ENCODE measurements at regions not wholly inside any gene's neighbourhood (a gene's known extent, or its start where the extent isn't known, plus 50 kb on each side); places are given as distances from the start of the nearest gene placed in this dataset.

DNA sequence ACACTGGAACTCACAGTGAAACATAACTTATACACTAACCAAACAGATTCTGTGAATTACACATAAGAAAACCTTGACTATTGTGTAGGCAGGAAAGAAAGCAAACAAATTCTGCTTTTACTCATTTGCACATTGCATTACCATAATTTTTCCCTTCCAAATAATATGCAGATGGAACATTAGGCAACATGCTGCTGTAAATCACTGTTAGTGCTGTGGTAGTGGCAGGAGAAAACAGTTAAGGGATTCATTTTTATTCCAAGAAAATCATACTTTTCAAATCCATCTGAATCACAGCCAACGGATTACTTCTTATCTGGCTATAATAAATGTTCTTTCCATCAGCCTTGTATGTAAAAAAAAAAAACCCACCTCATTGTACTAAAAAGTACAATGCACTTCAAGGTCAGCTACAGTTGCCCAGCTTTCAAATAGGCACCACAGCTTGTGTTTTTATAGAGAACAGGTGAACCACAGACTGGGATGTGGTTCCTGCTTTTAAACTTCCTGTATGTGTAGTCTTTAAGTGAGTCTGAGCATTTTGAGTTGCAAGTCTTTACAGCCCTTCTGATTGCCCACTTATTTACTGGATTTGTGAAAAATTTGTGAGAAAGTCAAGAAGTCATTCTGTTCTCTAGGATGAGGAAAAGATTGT lies 590.0 kb upstream of the SEMA3D start:
- Histone ChIP-seq H3K4me2 (ENCODE audit: low read length) (no peak overlapping the region), H3K36me3 (ENCODE audit: control insufficient read depth, insufficient read depth, low read length) (no peaks in the 10 kb centered on the region), H3K4me1 (ENCODE audit: control insufficient read depth, low read depth, low read length) (no peaks in the 10 kb centered on the region), H4K8ac (ENCODE audit: low read depth, low read length) (no peak overlapping the region), H3K79me1 (ENCODE audit: low read length) (no peaks in the 10 kb centered on the region), H4K5ac (ENCODE audit: low read length) (no peak overlapping the region), H3K27ac (ENCODE audit: low read depth, low read length) (no peak overlapping the region), H2BK15ac (replicated peaks; ENCODE audit: low read depth) (no peak overlapping the region), H2BK120ac (ENCODE audit: low read depth, low read length) (no peak overlapping the region), H2AK5ac (ENCODE audit: low read length) (no peak overlapping the region), H3K27me3 (ENCODE audit: insufficient read depth, low read length, poor library complexity) (no peaks in the 10 kb centered on the region), H3K9ac (ENCODE audit: low read length) (no peak overlapping the region), H3K4ac (ENCODE audit: low read depth, low read length) (no peak overlapping the region), H3K79me2 (ENCODE audit: control insufficient read depth, insufficient read depth, low read length) (no peaks in the 10 kb centered on the region), H3K4me3 (ENCODE audit: low read length) (no peak overlapping the region), H2BK5ac (ENCODE audit: low read length) (no peak overlapping the region), H3K18ac (ENCODE audit: low read length) (no peak overlapping the region), H3K56ac (ENCODE audit: low read length) (no peak overlapping the region), H3K23ac (ENCODE audit: low read length) (no peak overlapping the region)
- no peak for DNase-seq
- no CpG with 5 or more reads among the region's 1 CpG for WGBS (ENCODE audit: extremely low coverage, insufficient coverage, low lambda C conversion rate)

DNA sequence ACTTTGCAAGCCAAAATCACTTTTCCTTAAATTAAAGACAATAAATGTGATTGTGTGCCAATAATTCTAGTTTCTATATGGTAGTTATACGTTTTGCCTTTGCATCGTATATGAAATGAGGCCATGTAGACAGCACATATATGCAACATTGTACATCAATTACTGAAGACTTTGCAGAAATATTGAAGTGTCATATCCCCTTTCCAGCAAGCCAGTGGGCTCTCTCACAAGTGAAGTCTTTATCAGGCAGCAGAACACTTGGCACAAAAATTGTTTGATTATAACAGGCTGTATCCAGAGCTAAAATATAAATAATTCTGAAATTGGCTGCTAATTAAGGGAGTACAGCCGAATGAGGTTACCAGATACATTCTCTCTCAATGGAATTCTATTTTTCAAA lies 588.6 kb upstream of the SEMA3D start:
- Histone ChIP-seq H3K36me3 (ENCODE audit: control insufficient read depth, insufficient read depth, low read length) (no peaks in the 10 kb centered on the region), H3K4me2 (ENCODE audit: low read length) (no peak overlapping the region), H3K79me2 (ENCODE audit: control insufficient read depth, insufficient read depth, low read length) (no peaks in the 10 kb centered on the region), H3K9ac (ENCODE audit: low read length) (no peak overlapping the region), H3K79me1 (ENCODE audit: low read length) (no peaks in the 10 kb centered on the region), H3K4me1 (ENCODE audit: control insufficient read depth, low read depth, low read length) (no peaks in the 10 kb centered on the region), H2BK15ac (replicated peaks; ENCODE audit: low read depth) (no peak overlapping the region), H2AK5ac (ENCODE audit: low read length) (no peak overlapping the region), H3K27ac (ENCODE audit: low read depth, low read length) (no peak overlapping the region), H4K8ac (ENCODE audit: low read depth, low read length) (no peak overlapping the region), H2BK120ac (ENCODE audit: low read depth, low read length) (no peak overlapping the region), H3K56ac (ENCODE audit: low read length) (no peak overlapping the region), H3K4me3 (ENCODE audit: low read length) (no peak overlapping the region), H3K4ac (ENCODE audit: low read depth, low read length) (no peak overlapping the region), H3K27me3 (ENCODE audit: insufficient read depth, low read length, poor library complexity) (no peaks in the 10 kb centered on the region), H2BK5ac (ENCODE audit: low read length) (no peak overlapping the region), H3K23ac (ENCODE audit: low read length) (no peak overlapping the region), H4K5ac (ENCODE audit: low read length) (no peak overlapping the region), H3K18ac (ENCODE audit: low read length) (no peak overlapping the region)
- no CpG with 5 or more reads among the region's 3 CpGs for WGBS (ENCODE audit: extremely low coverage, insufficient coverage, low lambda C conversion rate)
- no peak for DNase-seq

DNA sequence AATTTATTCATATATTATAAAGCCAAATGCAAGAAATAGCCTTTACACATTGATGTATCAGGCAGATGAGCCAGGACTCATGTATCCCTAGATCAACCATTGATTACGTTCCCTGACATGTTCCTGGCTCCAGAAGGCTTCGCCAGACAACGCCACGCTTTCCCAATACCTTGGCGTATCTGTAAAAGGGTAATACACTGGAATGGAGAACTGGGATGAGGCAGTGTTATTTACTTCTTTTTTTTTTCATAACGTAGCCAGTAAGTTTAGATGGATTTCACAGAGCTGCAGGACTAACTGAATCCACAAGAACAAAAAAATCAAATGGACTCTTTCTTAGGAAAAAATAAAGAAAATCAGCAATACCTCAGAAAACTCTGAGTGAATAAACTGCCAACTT lies 588.1 kb upstream of the SEMA3D start:
- no peak overlapping the region for H4K8ac ChIP-seq (ENCODE audit: low read depth, low read length)
- no CpG with 5 or more reads among the region's 6 CpGs for WGBS (ENCODE audit: extremely low coverage, insufficient coverage, low lambda C conversion rate)
- no peak overlapping the region for H3K4me3 ChIP-seq (ENCODE audit: low read length)
- H3K23ac ChIP-seq (ENCODE audit: low read length) = no peak overlapping the region
- no peak overlapping the region for H3K27ac ChIP-seq (ENCODE audit: low read depth, low read length)
- H3K4me2 ChIP-seq (ENCODE audit: low read length) = no peak overlapping the region
- H2BK120ac ChIP-seq (ENCODE audit: low read depth, low read length) = no peak overlapping the region
- H3K4me1 ChIP-seq (ENCODE audit: control insufficient read depth, low read depth, low read length) = no peaks in the 10 kb centered on the region
- no peak overlapping the region for H3K9ac ChIP-seq (ENCODE audit: low read length)
- H2BK15ac ChIP-seq (replicated peaks; ENCODE audit: low read depth) = no peak overlapping the region
- no peaks in the 10 kb centered on the region for H3K79me2 ChIP-seq (ENCODE audit: control insufficient read depth, insufficient read depth, low read length)
- H3K56ac ChIP-seq (ENCODE audit: low read length) = no peak overlapping the region
- no peak overlapping the region for H3K18ac ChIP-seq (ENCODE audit: low read length)
- H3K36me3 ChIP-seq (ENCODE audit: control insufficient read depth, insufficient read depth, low read length) = no peaks in the 10 kb centered on the region
- no peaks in the 10 kb centered on the region for H3K27me3 ChIP-seq (ENCODE audit: insufficient read depth, low read length, poor library complexity)
- H3K4ac ChIP-seq (ENCODE audit: low read depth, low read length) = no peak overlapping the region
- no peak overlapping the region for H2BK5ac ChIP-seq (ENCODE audit: low read length)
- no peak overlapping the region for H4K5ac ChIP-seq (ENCODE audit: low read length)
- H3K79me1 ChIP-seq (ENCODE audit: low read length) = no peaks in the 10 kb centered on the region
- DNase-seq = no peak
- H2AK5ac ChIP-seq (ENCODE audit: low read length) = no peak overlapping the region

DNA sequence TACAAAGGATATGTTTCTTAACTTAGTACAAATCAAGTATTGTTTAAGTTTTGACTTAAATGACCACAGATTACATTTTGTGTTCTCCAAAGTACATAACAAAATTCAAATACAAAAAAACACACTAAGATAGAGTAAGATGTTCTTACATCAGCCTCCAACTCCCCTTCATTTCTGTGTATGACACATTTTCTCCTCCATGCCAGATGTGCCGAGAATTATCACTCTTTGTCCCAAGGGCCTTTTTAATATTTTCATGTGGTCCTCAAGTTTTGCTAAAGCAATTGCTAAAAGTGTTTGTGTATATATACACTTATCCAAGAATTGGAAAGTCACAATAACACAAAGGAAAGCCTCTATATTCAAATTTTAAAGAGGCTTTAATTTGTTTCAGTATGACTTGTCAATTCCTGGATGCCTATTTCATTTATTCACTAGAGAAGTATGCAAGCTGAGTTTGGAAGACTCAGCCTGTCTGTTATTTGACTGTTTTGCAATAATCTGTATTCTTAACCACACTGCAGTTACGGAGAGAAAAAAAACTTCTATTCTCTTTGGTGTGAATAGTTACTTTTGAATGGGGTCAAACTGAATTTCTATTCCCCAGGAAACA lies 586.4 kb upstream of the SEMA3D start:
- Histone ChIP-seq H3K56ac (ENCODE audit: low read length) (no peak overlapping the region), H3K4ac (ENCODE audit: low read depth, low read length) (no peak overlapping the region), H3K9ac (ENCODE audit: low read length) (no peak overlapping the region), H4K5ac (ENCODE audit: low read length) (no peak overlapping the region), H3K27me3 (ENCODE audit: insufficient read depth, low read length, poor library complexity) (no peaks in the 10 kb centered on the region), H2BK15ac (replicated peaks; ENCODE audit: low read depth) (no peak overlapping the region), H3K4me1 (ENCODE audit: control insufficient read depth, low read depth, low read length) (no peaks in the 10 kb centered on the region), H3K23ac (ENCODE audit: low read length) (no peak overlapping the region), H3K4me3 (ENCODE audit: low read length) (no peak overlapping the region), H2AK5ac (ENCODE audit: low read length) (no peak overlapping the region), H3K36me3 (ENCODE audit: control insufficient read depth, insufficient read depth, low read length) (no peaks in the 10 kb centered on the region), H3K18ac (ENCODE audit: low read length) (no peak overlapping the region), H4K8ac (ENCODE audit: low read depth, low read length) (no peak overlapping the region), H3K27ac (ENCODE audit: low read depth, low read length) (no peak overlapping the region), H2BK120ac (ENCODE audit: low read depth, low read length) (no peak overlapping the region), H3K79me1 (ENCODE audit: low read length) (no peaks in the 10 kb centered on the region), H2BK5ac (ENCODE audit: low read length) (no peak overlapping the region), H3K4me2 (ENCODE audit: low read length) (no peak overlapping the region), H3K79me2 (ENCODE audit: control insufficient read depth, insufficient read depth, low read length) (no peaks in the 10 kb centered on the region)
- DNase-seq = no peak
- WGBS (ENCODE audit: extremely low coverage, insufficient coverage, low lambda C conversion rate) = no CpG with 5 or more reads among the region's 2 CpGs

DNA sequence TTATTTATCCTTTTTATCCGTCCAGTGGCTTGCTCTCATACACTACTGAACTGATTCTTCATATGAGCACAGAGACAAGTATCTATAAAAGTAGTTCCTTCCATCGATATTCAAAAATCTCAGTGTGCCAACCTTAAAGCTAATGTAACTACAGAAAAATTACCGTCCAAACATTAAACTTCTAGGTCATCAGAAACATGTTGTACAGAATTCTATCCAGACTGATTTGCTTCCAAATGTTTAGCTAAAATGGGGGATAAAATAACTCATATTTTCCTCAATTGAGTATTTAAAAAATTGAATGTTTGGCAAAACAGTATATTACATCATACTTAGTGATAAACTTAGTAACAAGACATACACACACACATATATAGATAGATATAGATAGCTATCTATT lies 584.7 kb upstream of the SEMA3D start:
- Histone ChIP-seq H3K23ac (ENCODE audit: low read length) (no peak overlapping the region), H3K79me2 (ENCODE audit: control insufficient read depth, insufficient read depth, low read length) (no peaks in the 10 kb centered on the region), H4K5ac (ENCODE audit: low read length) (no peak overlapping the region), H3K4me1 (ENCODE audit: control insufficient read depth, low read depth, low read length) (no peaks in the 10 kb centered on the region), H2BK120ac (ENCODE audit: low read depth, low read length) (no peak overlapping the region), H3K4me2 (ENCODE audit: low read length) (no peak overlapping the region), H3K27ac (ENCODE audit: low read depth, low read length) (no peak overlapping the region), H3K4ac (ENCODE audit: low read depth, low read length) (no peak overlapping the region), H3K18ac (ENCODE audit: low read length) (no peak overlapping the region), H3K79me1 (ENCODE audit: low read length) (no peaks in the 10 kb centered on the region), H3K4me3 (ENCODE audit: low read length) (no peak overlapping the region), H2AK5ac (ENCODE audit: low read length) (no peak overlapping the region), H2BK15ac (replicated peaks; ENCODE audit: low read depth) (no peak overlapping the region), H2BK5ac (ENCODE audit: low read length) (no peak overlapping the region), H3K9ac (ENCODE audit: low read length) (no peak overlapping the region), H3K36me3 (ENCODE audit: control insufficient read depth, insufficient read depth, low read length) (no peaks in the 10 kb centered on the region), H4K8ac (ENCODE audit: low read depth, low read length) (no peak overlapping the region), H3K56ac (ENCODE audit: low read length) (no peak overlapping the region), H3K27me3 (ENCODE audit: insufficient read depth, low read length, poor library complexity) (no peaks in the 10 kb centered on the region)
- no CpG with 5 or more reads among the region's 3 CpGs for WGBS (ENCODE audit: extremely low coverage, insufficient coverage, low lambda C conversion rate)
- DNase-seq = no peak

DNA sequence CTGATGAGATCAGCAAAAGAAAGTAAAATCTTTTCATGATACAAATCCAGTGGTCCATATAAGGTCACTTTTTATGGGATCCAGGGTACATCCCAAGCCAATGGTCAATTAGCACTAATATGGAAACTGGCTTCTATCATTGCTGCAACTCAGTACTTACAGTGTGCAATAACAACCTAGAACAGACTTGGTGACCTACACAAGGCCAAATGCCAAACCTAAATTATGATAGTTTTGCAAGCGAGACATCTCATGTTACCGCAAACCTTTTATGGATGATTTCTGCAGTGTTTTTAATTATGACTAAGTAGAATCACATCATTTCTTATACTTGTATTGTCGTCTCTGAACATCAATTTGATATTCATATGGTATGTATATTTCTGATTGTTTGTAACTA lies 583.5 kb upstream of the SEMA3D start:
- Histone ChIP-seq H2BK120ac (ENCODE audit: low read depth, low read length) (no peak overlapping the region), H3K9ac (ENCODE audit: low read length) (no peak overlapping the region), H3K4ac (ENCODE audit: low read depth, low read length) (no peak overlapping the region), H3K4me2 (ENCODE audit: low read length) (no peak overlapping the region), H4K5ac (ENCODE audit: low read length) (no peak overlapping the region), H3K4me3 (ENCODE audit: low read length) (no peak overlapping the region), H3K23ac (ENCODE audit: low read length) (no peak overlapping the region), H3K36me3 (ENCODE audit: control insufficient read depth, insufficient read depth, low read length) (no peaks in the 10 kb centered on the region), H2BK5ac (ENCODE audit: low read length) (no peak overlapping the region), H2BK15ac (replicated peaks; ENCODE audit: low read depth) (no peak overlapping the region), H3K79me1 (ENCODE audit: low read length) (no peaks in the 10 kb centered on the region), H2AK5ac (ENCODE audit: low read length) (no peak overlapping the region), H4K8ac (ENCODE audit: low read depth, low read length) (no peak overlapping the region), H3K27ac (ENCODE audit: low read depth, low read length) (no peak overlapping the region), H3K56ac (ENCODE audit: low read length) (no peak overlapping the region), H3K27me3 (ENCODE audit: insufficient read depth, low read length, poor library complexity) (no peaks in the 10 kb centered on the region), H3K79me2 (ENCODE audit: control insufficient read depth, insufficient read depth, low read length) (no peaks in the 10 kb centered on the region), H3K18ac (ENCODE audit: low read length) (no peak overlapping the region), H3K4me1 (ENCODE audit: control insufficient read depth, low read depth, low read length) (no peaks in the 10 kb centered on the region)
- no peak for DNase-seq
- no CpG with 5 or more reads among the region's 3 CpGs for WGBS (ENCODE audit: extremely low coverage, insufficient coverage, low lambda C conversion rate)
